Spleen (tissue), 7 donors: ENCODE measurements at regions not wholly inside any gene's neighbourhood (a gene's known extent, or its start where the extent isn't known, plus 50 kb on each side); places are given as distances from the start of the nearest gene placed in this dataset.

ENCODE experiments used
- microRNA-seq, 3 donors: library from miRNA; unstranded; fragments of <30 nt; microRNA quantifications; one replicate each; pipeline versions ENCODE4 to v1.1.0, GENCODE V29; 2019 to 2020
- small RNA-seq, 4 donors: library from RNA; depleted of rRNA; stranded (forward); fragments of <200 nt; gene quantifications; one replicate each; pipeline ENCODE3, GENCODE V24; 2016
- donor health status: DM: no; HTN: no; CAD: no; lungs with moderate emphysema.
- donor health status: DM: no; HTN: no; CAD: no.
- donor health status: DM: yes; HTN: yes; CAD: no.

Small RNA genes in the stretch of these regions (microRNA-seq; reads per million reads assigned to microRNA genes)
- gene MIR4316 = 0 reads per million in 3 donors

Small RNA genes in the stretch of these regions (small RNA-seq; reads per million reads assigned to genes)
- gene MIR4316 (0 reads per million in 4 donors), gene RF00019 (0 reads per million in 4 donors)
